ENCODE measurements at regions not wholly inside any gene's neighbourhood (a gene's known extent, or its start where the extent isn't known, plus 50 kb on each side); places are given as distances from the start of the nearest gene placed in this dataset.

GRCh38 chr14:71698027-71698426 lies 234.2 kb upstream of the RGS6 start:
- no peak overlapping the region for H3K4me3 Mint-ChIP-seq
- no peak for DNase-seq
- H3K4me1 Mint-ChIP-seq (ENCODE audit: low read depth), result peaks cover 64% of the 10 kb centered on the region
- H3K27ac Mint-ChIP-seq, result no peak overlapping the region
- H3K36me3 Mint-ChIP-seq (ENCODE audit: low read depth), result peaks cover 70% of the 10 kb centered on the region
- peaks cover 9% of the 10 kb centered on the region for H3K27me3 Mint-ChIP-seq (ENCODE audit: insufficient read depth)
- no peaks in the 10 kb centered on the region for H3K9me3 Mint-ChIP-seq
- no peak for TF ChIP-seq CTCF (IDR thresholded peaks at IDR 0.05)

GRCh38 chr14:71698673-71699072 lies 233.6 kb upstream of the RGS6 start:
- Mint-ChIP-seq H3K9me3 (no peaks in the 10 kb centered on the region), H3K4me1 (ENCODE audit: low read depth) (peaks cover 64% of the 10 kb centered on the region), H3K36me3 (ENCODE audit: low read depth) (peaks cover 70% of the 10 kb centered on the region), H3K27me3 (ENCODE audit: insufficient read depth) (peaks cover 9% of the 10 kb centered on the region), H3K4me3 (no peak overlapping the region), H3K27ac (no peak overlapping the region; the same call in 1 of the 2 replicates)
- no peak for DNase-seq
- no peak for TF ChIP-seq CTCF (IDR thresholded peaks at IDR 0.05)

- 0 out of 2 replicates have a peak overlapping the region, but pooled peaks have one; percentile 23 for H3K27ac Mint-ChIP-seq
- H3K4me3 Mint-ChIP-seq, result no peak overlapping the region
- H3K27me3 Mint-ChIP-seq (ENCODE audit: insufficient read depth), result peaks cover 2% of the 10 kb centered on the region; the same call in 1 of the 2 replicates
- H3K36me3 Mint-ChIP-seq (ENCODE audit: low read depth), result peaks cover 71% of the 10 kb centered on the region
- TF ChIP-seq CTCF (IDR thresholded peaks at IDR 0.05), result no peak
- no peaks in the 10 kb centered on the region for H3K9me3 Mint-ChIP-seq
- H3K4me1 Mint-ChIP-seq (ENCODE audit: low read depth), result peaks cover 49% of the 10 kb centered on the region
- DNase-seq, result no peak
Measured at GRCh38 chr14:71701990-71702389, 230.2 kb upstream of the RGS6 start.

GRCh38 chr14:71702786-71703185 lies 229.4 kb upstream of the RGS6 start:
- H3K36me3 Mint-ChIP-seq (ENCODE audit: low read depth), result peaks cover 71% of the 10 kb centered on the region
- H3K27ac Mint-ChIP-seq, result peak overlapping the region; percentile 50
- H3K27me3 Mint-ChIP-seq (ENCODE audit: insufficient read depth), result peaks cover 2% of the 10 kb centered on the region; the same call in 1 of the 2 replicates
- no peaks in the 10 kb centered on the region for H3K9me3 Mint-ChIP-seq
- no peak overlapping the region for H3K4me3 Mint-ChIP-seq
- no peak for TF ChIP-seq CTCF (IDR thresholded peaks at IDR 0.05)
- no peak for DNase-seq
- peaks cover 44% of the 10 kb centered on the region for H3K4me1 Mint-ChIP-seq (ENCODE audit: low read depth)

GRCh38 chr14:71703477-71703876 lies 228.8 kb upstream of the RGS6 start:
- peaks cover 2% of the 10 kb centered on the region; the same call in 1 of the 2 replicates for H3K27me3 Mint-ChIP-seq (ENCODE audit: insufficient read depth)
- peaks cover 44% of the 10 kb centered on the region for H3K4me1 Mint-ChIP-seq (ENCODE audit: low read depth)
- peaks cover 71% of the 10 kb centered on the region for H3K36me3 Mint-ChIP-seq (ENCODE audit: low read depth)
- H3K4me3 Mint-ChIP-seq, result no peak overlapping the region
- peak overlapping the region; percentile 50 for H3K27ac Mint-ChIP-seq
- no peaks in the 10 kb centered on the region for H3K9me3 Mint-ChIP-seq
- no peak for TF ChIP-seq CTCF (IDR thresholded peaks at IDR 0.05)
- DNase-seq, result no peak

GRCh38 chr14:71704210-71704609 lies 228.0 kb upstream of the RGS6 start:
- Mint-ChIP-seq H3K4me1 (ENCODE audit: low read depth) (peaks cover 44% of the 10 kb centered on the region), H3K9me3 (no peaks in the 10 kb centered on the region), H3K27me3 (ENCODE audit: insufficient read depth) (no peaks in the 10 kb centered on the region; the same call in 1 of the 2 replicates), H3K4me3 (no peak overlapping the region), H3K27ac (no peak overlapping the region), H3K36me3 (ENCODE audit: low read depth) (peaks cover 69% of the 10 kb centered on the region)
- no peak for DNase-seq
- TF ChIP-seq CTCF (IDR thresholded peaks at IDR 0.05), result no peak
